GM13976 (cell line): ENCODE measurements at regions not wholly inside any gene's neighbourhood (a gene's known extent, or its start where the extent isn't known, plus 50 kb on each side); places are given as distances from the start of the nearest gene placed in this dataset.

Source experiments
- DNase-seq: peaks from one replicate; pipeline ENCODE4 v3.0.0; 2012; ENCODE audit warnings: low spot score
- CTCF ChIP-seq: IDR thresholded peaks from 2 replicates; pipeline ENCODE4 v1.5.1; 2012; ENCODE audit warnings: borderline replicate concordance, mild to moderate bottlenecking; ENCODE audit not compliant: insufficient read depth; ENCODE audit errors: extremely low read depth, missing control alignments, control extremely low read depth
- in situ Hi-C: fragments of 300-500 bp; cut with MboI; formaldehyde crosslinking; loops from one replicate; pipeline ENCODE4 v1.12.0; 2022; ENCODE audit warnings: low sequenced_read_pairs, mixed read lengths, inconsistent platforms; ENCODE audit not compliant: unreplicated experiment

GRCh38 chr18:56383349-56383748, 255.0 kb downstream of the TXNL1 start:
- DNase-seq, result no peak
- in situ Hi-C loops, result no loop called here

DNA sequence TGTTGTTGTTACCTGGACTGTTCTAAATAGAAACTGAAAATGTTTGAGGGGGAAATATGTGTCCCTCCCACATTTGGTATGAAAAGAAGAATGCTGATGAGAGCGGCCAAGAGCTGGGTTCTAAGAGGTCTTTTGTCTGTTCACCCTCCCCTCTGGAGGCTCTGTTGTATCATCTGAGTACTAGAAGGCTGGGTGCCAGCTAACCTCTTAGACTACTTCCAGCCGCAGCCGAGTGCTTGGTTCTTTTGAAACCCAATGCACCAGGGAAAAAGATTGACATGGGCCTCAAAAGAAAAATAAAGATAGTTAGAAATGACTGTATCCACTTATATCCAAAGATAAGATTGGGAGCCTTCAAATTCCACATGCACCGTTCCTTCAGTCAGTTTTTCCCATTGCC, 255.9 kb downstream of the TXNL1 start:
- TF ChIP-seq CTCF, result no peak
- no peak for DNase-seq
- in situ Hi-C loops, result no loop called here

More at GRCh38 chr18:56383349-56383748, 255.0 kb downstream of the TXNL1 start:
- no peak for TF ChIP-seq CTCF

DNA sequence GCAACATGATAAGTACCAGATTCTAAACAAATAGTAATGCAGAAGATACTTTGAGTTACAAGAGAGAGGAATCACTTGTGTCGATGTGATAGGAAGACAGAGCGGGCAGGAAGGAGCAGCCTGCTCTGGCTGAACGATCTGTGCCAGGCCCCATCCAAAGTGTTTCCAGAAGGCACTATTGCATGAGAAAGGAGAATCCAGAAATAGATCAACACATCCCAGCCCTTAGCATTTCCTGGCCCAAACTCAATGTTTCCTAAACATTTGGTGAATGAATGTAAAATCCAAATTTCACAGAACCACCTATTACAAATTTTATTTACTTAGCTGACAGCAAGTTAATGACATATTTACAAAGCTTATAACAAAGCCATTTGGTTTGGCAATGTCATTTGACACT, 257.2 kb downstream of the TXNL1 start:
- no peak for TF ChIP-seq CTCF
- in situ Hi-C loops, result no loop called here
- DNase-seq, result no peak

DNA sequence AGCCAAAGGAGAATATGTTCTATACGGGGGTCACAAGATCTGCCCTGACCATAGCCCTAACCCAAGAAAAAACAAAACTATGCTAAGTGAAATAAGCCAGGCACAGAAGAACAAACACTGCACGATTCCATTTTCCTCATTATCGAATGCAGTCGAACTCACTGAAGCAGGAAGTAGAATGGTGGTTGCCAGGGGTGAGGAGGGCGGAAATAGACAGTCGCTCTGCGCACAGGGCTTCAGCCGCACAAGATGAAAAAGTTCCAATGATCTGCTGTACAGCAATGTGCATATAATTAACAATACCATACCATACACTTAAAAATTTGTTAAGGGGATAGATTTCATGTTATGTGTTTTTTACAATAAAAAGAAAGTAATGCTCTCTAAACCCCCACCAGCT, 257.7 kb downstream of the TXNL1 start:
- no peak for TF ChIP-seq CTCF
- no peak for DNase-seq

GRCh38 chr18:56379256-56379655, 259.1 kb downstream of the TXNL1 start:
- in situ Hi-C loops, result no loop called here
- TF ChIP-seq CTCF, result no peak

More for the DNA sequence above, 257.7 kb downstream of the TXNL1 start:
- in situ Hi-C loops, result no loop called here

GRCh38 chr18:56377231-56377630, 261.2 kb downstream of the TXNL1 start:
- in situ Hi-C loops, result no loop called here
- DNase-seq, result no peak
- no peak for TF ChIP-seq CTCF

More at GRCh38 chr18:56379256-56379655, 259.1 kb downstream of the TXNL1 start:
- no peak for DNase-seq
